A673 (cell line): ENCODE measurements at regions not wholly inside any gene's neighbourhood (a gene's known extent, or its start where the extent isn't known, plus 50 kb on each side); places are given as distances from the start of the nearest gene placed in this dataset.

Experiments used
- BruUV-seq: library from RNA; stranded (reverse); fragments of 400-500 nt; replicated peaks from 2 replicates; lab custom pipeline; 2021; lab: Mats Ljungman, UMichigan
- CTCF ChIA-PET: fragments of 300-600 bp; sonication (Branson Sonifier 250); formaldehyde crosslinking; loops from one replicate; lab custom pipeline; 2022; ENCODE audit warnings: antibody characterized with exemption; lab: Charles Lee
- POLR2A ChIA-PET: fragments of 300-600 bp; sonication (Branson Sonifier 250); formaldehyde crosslinking; loops from one replicate; lab custom pipeline; 2022; ENCODE audit warnings: antibody characterized with exemption; ENCODE audit not compliant: low non-redundant PET; lab: Charles Lee
- DNase-seq: peaks from one replicate; pipeline ENCODE4 v3.0.0-alpha.2; 2015; ENCODE audit warnings: low spot score
- H3K27ac ChIP-seq: fragments of 200-600 bp; sonication (generic); 2 replicates; pipeline ENCODE4 v1.5.1; 2016; ENCODE audit warnings: mixed run types, low read depth, mild to moderate bottlenecking, mixed read lengths, antibody characterized with exemption, low read length; ENCODE audit not compliant: poor library complexity, severe bottlenecking
- H3K27me3 ChIP-seq: fragments of 200-600 bp; sonication (generic); replicated peaks from 2 replicates; pipeline ENCODE4 v1.6.1; 2017; ENCODE audit warnings: mixed run types, low read depth, mild to moderate bottlenecking, mixed read lengths, antibody characterized with exemption, low read length; ENCODE audit not compliant: insufficient read depth, poor library complexity
- H3K36me3 ChIP-seq: fragments of 200-600 bp; sonication (generic); 2 replicates; pipeline ENCODE4 v1.6.1; 2016; ENCODE audit warnings: mixed run types, mild to moderate bottlenecking, mixed read lengths, antibody characterized with exemption, low read length; ENCODE audit not compliant: insufficient read depth, poor library complexity, severe bottlenecking
- H3K4me1 ChIP-seq: fragments of 200-600 bp; sonication (generic); 2 replicates; pipeline ENCODE4 v1.6.1; 2017; ENCODE audit warnings: mixed run types, mild to moderate bottlenecking, mixed read lengths, antibody characterized with exemption, low read length; ENCODE audit not compliant: insufficient read depth, poor library complexity, severe bottlenecking
- H3K4me3 ChIP-seq: fragments of 200-600 bp; sonication (generic); 2 replicates; pipeline ENCODE4 v1.5.1; 2016; ENCODE audit warnings: low read depth, mixed run types, mild to moderate bottlenecking, mixed read lengths, low read length; ENCODE audit not compliant: poor library complexity, severe bottlenecking
- H3K9me3 ChIP-seq: fragments of 200-600 bp; sonication (generic); 2 replicates; pipeline ENCODE4 v1.6.1; 2016; ENCODE audit warnings: mixed run types, low read depth, mild to moderate bottlenecking, mixed read lengths, antibody characterized with exemption, low read length; ENCODE audit not compliant: poor library complexity, severe bottlenecking
- CTCF ChIP-seq: fragments of 300-800, 200-600 bp; sonication (generic); conservative IDR thresholded peaks from 2 replicates; pipeline ENCODE4 v1.5.1; 2017; ENCODE audit warnings: low read depth, mild to moderate bottlenecking, antibody characterized with exemption, low read length, moderate library complexity, mixed read lengths
- EZH2 ChIP-seq: fragments of 200-600 bp; sonication (generic); IDR thresholded peaks from 2 replicates; pipeline ENCODE4 v1.6.1; 2017; ENCODE audit warnings: borderline replicate concordance, low read depth, mild to moderate bottlenecking, mixed read lengths, antibody characterized with exemption, low read length; ENCODE audit not compliant: poor library complexity, severe bottlenecking
- intact Hi-C: fragments of 100-400 bp; cut with micrococcal nuclease; formaldehyde crosslinking; loops from one replicate; pipeline ENCODE4 v1.10.0; 2022; ENCODE audit not compliant: unreplicated experiment

GRCh38 chr2:239485622-239486021 lies 84.8 kb upstream of the HDAC4 start:
- no TSS peak for BruUV-seq

GRCh38 chr2:239484571-239485355 lies 83.9 kb upstream of the HDAC4 start:
- Histone ChIP-seq H3K4me3 (no peak overlapping the region), H3K27ac (no peak overlapping the region), H3K9me3 (no peaks in the 10 kb centered on the region), H3K27me3 (peaks cover 14% of the 10 kb centered on the region), H3K4me1 (no peaks in the 10 kb centered on the region), H3K36me3 (no peaks in the 10 kb centered on the region)
- ChIA-PET CTCF (no interaction called here), POLR2A (no interaction called here)
- no peak for TF ChIP-seq CTCF
- TF ChIP-seq EZH2 = no peak
- DNase-seq = no peak
- no TSS peak for BruUV-seq
- intact Hi-C loops = no loop called here

More at GRCh38 chr2:239485622-239486021, 84.8 kb upstream of the HDAC4 start:
- H3K27me3 ChIP-seq = peaks cover 14% of the 10 kb centered on the region
- intact Hi-C loops = no loop called here
- DNase-seq = no peak
- no peaks in the 10 kb centered on the region for H3K9me3 ChIP-seq
- H3K4me1 ChIP-seq = no peaks in the 10 kb centered on the region
- H3K4me3 ChIP-seq = no peak overlapping the region
- H3K36me3 ChIP-seq = no peaks in the 10 kb centered on the region
- H3K27ac ChIP-seq = no peak overlapping the region
- CTCF ChIA-PET = no interaction called here
- TF ChIP-seq EZH2 (no peak), CTCF (no peak)
- POLR2A ChIA-PET = no interaction called here

DNA sequence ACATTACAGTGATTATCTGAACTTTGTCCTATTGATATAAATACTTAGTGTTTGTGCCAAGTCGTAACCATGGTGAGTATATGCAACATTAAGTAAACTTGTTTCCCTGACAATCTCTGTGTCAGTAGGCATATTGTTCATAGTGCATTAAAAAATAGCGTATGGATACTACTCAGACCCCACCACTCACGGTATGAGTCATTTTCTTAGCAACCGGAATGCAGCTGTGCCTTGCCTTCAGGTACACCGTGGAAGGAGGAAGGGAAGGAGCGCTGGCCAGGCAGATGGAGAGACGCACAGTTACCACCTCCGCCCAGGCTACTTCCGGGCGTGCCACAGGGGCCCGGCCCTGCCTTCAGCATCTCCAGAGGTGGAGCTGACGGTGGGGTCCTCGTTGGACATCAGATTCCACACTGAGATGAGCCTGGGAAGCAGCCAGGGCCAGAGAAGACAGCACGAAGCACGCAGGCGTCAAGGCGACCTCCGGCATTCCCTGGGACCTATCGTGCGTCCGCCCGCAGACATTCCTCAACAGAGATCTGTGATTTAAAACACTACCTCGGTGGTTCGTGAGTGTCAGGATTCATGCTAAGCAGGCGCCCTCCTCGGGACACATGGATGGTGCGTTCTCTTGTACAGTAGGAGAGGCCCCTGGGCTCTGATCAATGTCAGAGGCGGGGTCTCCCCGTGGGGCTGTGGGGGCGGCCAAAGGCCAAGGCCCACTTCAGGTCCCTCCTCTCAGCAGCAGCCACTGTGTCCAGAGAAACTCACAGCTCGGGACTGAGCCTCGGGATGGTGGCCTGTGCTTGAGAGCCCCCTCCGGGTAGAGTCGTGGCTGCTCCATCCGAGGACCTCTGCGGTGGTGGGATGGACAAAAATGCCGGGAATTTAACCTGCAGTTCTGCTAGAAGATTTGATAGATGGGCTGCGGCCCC lies 82.2 kb upstream of the HDAC4 start:
- intact Hi-C loops = no loop called here
- CTCF ChIA-PET = no interaction called here
- H3K4me1 ChIP-seq = no peaks in the 10 kb centered on the region
- no peak overlapping the region for H3K27ac ChIP-seq
- no peak overlapping the region for H3K4me3 ChIP-seq
- BruUV-seq = no TSS peak
- H3K36me3 ChIP-seq = no peaks in the 10 kb centered on the region
- peaks cover 7% of the 10 kb centered on the region for H3K27me3 ChIP-seq
- H3K9me3 ChIP-seq = no peaks in the 10 kb centered on the region
- DNase-seq = no peak
- POLR2A ChIA-PET = no interaction called here
- no peak for TF ChIP-seq CTCF
- TF ChIP-seq EZH2 = no peak
